ENCODE measurements at regions not wholly inside any gene's neighbourhood (a gene's known extent, or its start where the extent isn't known, plus 50 kb on each side); places are given as distances from the start of the nearest gene placed in this dataset.

- TF ChIP-seq CTCF (IDR thresholded peaks at IDR 0.05) (no peak), POLR2A (IDR thresholded peaks at IDR 0.05) (no peak)
Observed at GRCh38 chr2:150379166-150379565, 108.3 kb downstream of the RND3 start.
